ENCODE measurements at regions not wholly inside any gene's neighbourhood (a gene's known extent, or its start where the extent isn't known, plus 50 kb on each side); places are given as distances from the start of the nearest gene placed in this dataset.
"Not testable (repeated sequence)": the region's sequence is repeated elsewhere in the genome, so short reads cannot be mapped to it uniquely, and the experiment has no call there.

GRCh38 chr10:123357421-123357930 lies 203.3 kb downstream of the BUB3 start:
- ATAC-seq: no peak

GRCh38 chr10:123359539-123359938 lies 205.3 kb downstream of the BUB3 start:
- DNase-seq (ENCODE audit: low spot score): no peak
- intact Hi-C loops (cut with DNase I): no loop called here
- ATAC-seq: no peak

More at GRCh38 chr10:123357421-123357930, 203.3 kb downstream of the BUB3 start:
- no peak for DNase-seq (ENCODE audit: low spot score)
- intact Hi-C loops (cut with DNase I): no loop called here

GRCh38 chr10:123361832-123362231 lies 207.6 kb downstream of the BUB3 start:
- DNase-seq (ENCODE audit: low spot score): no peak
- ATAC-seq: no peak
- intact Hi-C loops (cut with DNase I): no loop called here

GRCh38 chr10:123367195-123367594 lies 213.0 kb downstream of the BUB3 start:
- intact Hi-C loops (cut with DNase I): no loop called here
- ATAC-seq (no peak), DNase-seq (ENCODE audit: low spot score) (no peak)

- DNase-seq (ENCODE audit: low spot score); intact Hi-C loops (cut with DNase I); ATAC-seq: not testable (repeated sequence)
Measured at GRCh38 chr10:123371626-123372025, 217.4 kb downstream of the BUB3 start.

DNA sequence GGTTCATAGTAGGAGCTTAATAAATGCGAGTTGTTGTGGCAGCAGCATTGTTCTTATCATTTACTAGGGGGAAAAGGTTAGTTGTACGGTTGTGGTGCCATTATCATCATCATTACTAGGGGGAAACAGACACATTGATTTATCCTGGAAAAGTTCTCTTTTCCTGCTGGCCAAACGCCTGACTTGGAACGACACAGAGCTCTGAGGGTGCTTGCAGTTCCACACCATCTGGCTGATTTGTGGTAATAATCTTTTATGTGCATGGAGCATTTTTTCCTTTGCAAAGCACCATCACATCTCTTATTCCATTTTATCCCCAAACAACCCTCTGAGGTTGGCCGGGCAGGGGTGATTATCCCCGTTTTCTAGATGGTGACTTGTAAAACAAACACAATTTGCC lies 219.4 kb downstream of the BUB3 start:
- intact Hi-C loops (cut with DNase I): no loop called here
- DNase-seq (ENCODE audit: low spot score): no peak
- no peak for ATAC-seq

- DNase-seq (ENCODE audit: low spot score): no peak
- intact Hi-C loops (cut with DNase I): no loop called here
- no peak for ATAC-seq
Measured at GRCh38 chr10:123375097-123375496, 220.9 kb downstream of the BUB3 start.

DNA sequence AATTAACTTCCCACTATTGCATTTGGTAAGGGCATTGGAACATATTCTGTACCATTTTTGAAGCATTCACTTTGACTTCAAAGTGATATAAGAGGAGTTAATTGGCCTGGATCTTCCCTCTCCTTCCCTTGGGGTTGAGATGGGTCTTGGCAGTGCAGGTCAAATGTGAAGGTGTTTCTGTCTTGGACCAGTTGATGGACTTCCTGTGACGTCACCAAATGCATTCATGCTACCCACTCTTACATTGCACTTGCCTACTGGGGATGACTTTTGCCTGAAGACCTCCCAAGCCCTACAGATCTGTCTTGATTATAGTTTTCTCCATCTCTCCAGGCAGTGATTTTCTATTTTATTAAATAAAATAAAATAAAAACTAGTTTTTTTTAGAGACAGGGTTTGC lies 221.5 kb downstream of the BUB3 start:
- intact Hi-C loops (cut with DNase I): no loop called here
- DNase-seq (ENCODE audit: low spot score) (no peak), ATAC-seq (no peak)

- ATAC-seq (no peak), DNase-seq (ENCODE audit: low spot score) (no peak)
- intact Hi-C loops (cut with DNase I): no loop called here
Measured at GRCh38 chr10:123377883-123378282, 223.7 kb downstream of the BUB3 start.

DNA sequence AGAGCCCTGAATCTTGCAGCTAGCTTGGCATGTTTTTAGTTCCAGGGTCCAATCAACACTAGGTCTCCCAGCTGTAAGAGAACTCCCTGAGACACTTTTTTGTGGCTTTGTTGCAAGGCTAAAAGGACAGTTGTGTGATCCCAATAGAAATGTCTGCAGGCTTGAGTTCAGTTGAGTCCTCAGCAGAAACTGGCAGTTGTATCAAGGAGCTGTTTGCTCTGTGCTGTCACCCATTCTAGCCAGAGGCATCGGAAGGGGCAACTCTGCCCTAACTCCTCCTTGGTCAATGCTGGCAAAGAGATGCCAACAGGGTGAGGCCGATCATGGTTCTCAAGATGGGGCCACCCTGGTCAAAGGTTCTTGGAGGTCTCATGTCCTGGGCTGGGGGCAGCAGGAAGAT lies 224.1 kb downstream of the BUB3 start:
- ATAC-seq (no peak), DNase-seq (ENCODE audit: low spot score) (no peak)
- intact Hi-C loops (cut with DNase I): no loop called here

DNA sequence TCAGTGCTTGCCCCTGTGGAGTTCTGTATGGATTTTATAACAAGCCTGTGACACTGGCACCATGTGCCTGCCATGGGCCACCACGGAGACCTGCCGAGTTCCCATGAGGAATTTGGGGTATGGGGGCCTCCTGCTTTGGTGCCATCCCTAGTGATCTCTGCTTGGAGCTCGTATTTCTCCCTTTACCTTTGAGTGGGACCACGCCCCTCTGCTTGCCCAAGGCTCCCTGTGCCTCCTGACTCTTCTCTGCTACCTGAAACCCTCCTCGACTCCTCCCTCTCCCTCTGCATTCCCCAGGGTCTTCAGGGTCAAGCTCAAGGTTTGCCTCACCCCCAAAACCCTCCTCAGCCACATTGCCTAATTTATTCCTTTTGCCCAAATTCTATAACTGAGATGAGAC lies 225.0 kb downstream of the BUB3 start:
- intact Hi-C loops (cut with DNase I): no loop called here
- no peak for ATAC-seq
- DNase-seq (ENCODE audit: low spot score): no peak

DNA sequence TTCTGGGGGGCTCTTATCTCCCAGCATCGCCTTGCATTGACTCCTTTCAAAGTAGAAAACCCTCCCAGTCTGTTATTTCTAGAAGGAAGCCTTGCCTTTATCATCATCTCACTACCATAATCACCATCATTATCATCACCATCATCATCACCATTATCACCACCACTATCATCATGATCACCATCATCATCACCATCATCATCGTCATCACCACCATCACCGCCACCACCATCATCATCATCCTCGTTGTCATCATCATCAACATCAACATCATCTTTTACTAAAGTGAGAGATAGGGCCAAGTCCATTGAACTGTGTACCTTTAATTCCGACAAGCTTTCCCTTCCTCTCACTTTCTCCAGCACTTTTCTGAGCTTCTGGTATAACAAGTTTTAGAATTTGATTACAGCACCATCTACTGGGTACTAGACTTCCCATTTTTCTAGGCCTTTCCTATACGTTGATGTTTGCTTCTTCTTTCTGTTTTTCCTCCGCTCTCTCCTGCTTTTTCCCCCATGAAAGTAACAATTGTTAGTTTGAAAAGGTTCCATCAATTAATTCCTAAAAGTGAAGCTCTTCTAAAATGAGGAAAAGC lies 226.4 kb downstream of the BUB3 start:
- no peak for ATAC-seq
- intact Hi-C loops (cut with DNase I): no loop called here

GRCh38 chr10:123381224-123381623 lies 227.0 kb downstream of the BUB3 start:
- intact Hi-C loops (cut with DNase I): no loop called here
- DNase-seq (ENCODE audit: low spot score): no peak
- ATAC-seq: no peak

More for the DNA sequence above, 226.4 kb downstream of the BUB3 start:
- no peak for DNase-seq (ENCODE audit: low spot score)

DNA sequence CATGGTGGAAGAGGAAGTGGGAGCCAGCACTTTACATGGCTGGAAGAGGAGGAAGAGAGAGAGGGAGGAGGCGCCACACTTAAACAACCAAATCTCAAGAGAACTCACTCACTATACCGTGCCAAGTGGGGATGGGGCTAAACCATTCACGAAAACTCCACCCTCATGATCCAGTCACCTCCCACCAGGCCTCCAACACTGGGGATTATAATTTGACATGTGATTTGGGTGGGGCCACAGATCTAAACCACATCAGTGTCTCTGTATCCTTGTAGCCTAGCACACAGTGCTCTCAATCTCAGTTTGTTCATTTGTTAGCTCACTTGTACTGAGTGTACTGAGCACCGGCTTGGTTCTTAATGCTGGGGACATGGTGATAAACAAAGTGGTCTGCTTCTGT lies 228.3 kb downstream of the BUB3 start:
- intact Hi-C loops (cut with DNase I): no loop called here

DNA sequence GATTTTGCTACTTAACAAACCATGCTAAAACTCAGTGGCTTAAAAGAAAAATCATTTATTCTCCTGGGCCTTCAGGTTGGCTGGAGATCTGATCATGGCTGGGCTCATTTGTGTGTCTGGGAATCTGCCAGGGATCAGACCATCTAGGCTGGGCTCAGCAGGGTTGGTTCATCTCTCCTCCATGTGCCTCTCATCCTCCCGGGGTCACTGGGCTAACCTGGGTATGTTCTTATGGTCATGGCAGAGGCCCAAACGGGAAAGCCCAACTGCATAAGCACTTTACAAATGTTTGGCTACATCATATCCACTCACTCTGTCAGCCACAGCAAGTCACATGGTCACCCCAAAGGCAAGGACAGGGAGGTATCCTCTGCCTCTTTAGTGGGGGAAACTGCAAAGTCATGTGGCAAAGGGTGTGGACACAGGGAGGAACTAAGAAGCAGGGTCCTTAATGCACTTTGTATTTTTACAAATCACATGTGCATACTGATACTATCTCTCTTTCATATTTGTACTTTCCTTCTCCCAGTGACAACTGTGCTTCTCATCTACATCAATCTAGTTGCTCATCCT lies 231.4 kb downstream of the BUB3 start:
- no peak for DNase-seq (ENCODE audit: low spot score)
- intact Hi-C loops (cut with DNase I): no loop called here
- no peak for ATAC-seq

More for the DNA sequence above, 228.3 kb downstream of the BUB3 start:
- DNase-seq (ENCODE audit: low spot score): no peak
- no peak for ATAC-seq

- DNase-seq (ENCODE audit: low spot score) (no peak), ATAC-seq (no peak)
- intact Hi-C loops (cut with DNase I): no loop called here
Measured at GRCh38 chr10:123389520-123389919, 235.3 kb downstream of the BUB3 start.

DNA sequence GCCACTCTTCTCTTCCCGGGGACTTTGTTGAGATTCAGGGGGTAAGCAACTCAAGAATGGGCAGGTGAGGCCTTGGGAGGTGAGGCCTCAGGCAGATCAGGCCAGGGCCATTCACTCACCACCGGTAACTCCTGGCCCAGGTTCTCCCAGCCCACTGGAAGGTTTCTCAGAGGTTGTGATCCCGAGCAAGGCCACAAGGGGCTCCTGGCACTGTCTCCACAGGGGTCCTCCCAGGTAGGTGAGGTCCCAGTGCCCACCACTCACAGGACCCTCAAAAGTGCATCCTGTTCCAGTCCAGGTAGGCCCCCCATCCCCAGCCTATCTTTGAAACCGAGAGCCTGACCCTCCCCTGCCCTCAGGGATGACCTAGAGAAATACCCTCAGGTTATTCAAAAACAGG lies 236.1 kb downstream of the BUB3 start:
- DNase-seq (ENCODE audit: low spot score) (no peak), ATAC-seq (no peak)
- intact Hi-C loops (cut with DNase I): no loop called here

- intact Hi-C loops (cut with DNase I): no loop called here
- DNase-seq (ENCODE audit: low spot score): no peak
Measured at GRCh38 chr10:123390874-123391273, 236.7 kb downstream of the BUB3 start.

GRCh38 chr10:123391275-123392028 lies 237.2 kb downstream of the BUB3 start:
- intact Hi-C loops (cut with DNase I): no loop called here
- DNase-seq (ENCODE audit: low spot score): no peak
- no peak for ATAC-seq

More at GRCh38 chr10:123390874-123391273, 236.7 kb downstream of the BUB3 start:
- ATAC-seq: no peak

All from sciatic nerve (tissue), 2 donors.